Keratinocyte (primary cell): ENCODE measurements at regions not wholly inside any gene's neighbourhood (a gene's known extent, or its start where the extent isn't known, plus 50 kb on each side); places are given as distances from the start of the nearest gene placed in this dataset.

ENCODE experiments used
- DNase-seq: peaks from one replicate; pipeline ENCODE4 v3.0.0-alpha.2; 2011; ENCODE audit warnings: low read depth, missing footprints, low spot score
- FAIRE-seq: peaks from 2 replicates; lab custom pipeline; 2011; peaks lifted over from hg19 to GRCh38; lab: Jason Lieb, UNC
- H2AFZ ChIP-seq: 2 replicates; pipeline ENCODE4 v1.6.0; 2012; ENCODE audit warnings: low read length, control low read depth, inconsistent platforms; ENCODE audit not compliant: control insufficient read depth
- H3K27ac ChIP-seq: 2 replicates; pipeline ENCODE4 v1.5.1; 2011; ENCODE audit warnings: low read length; ENCODE audit not compliant: control insufficient read depth, insufficient read depth
- H3K27me3 ChIP-seq: 3 replicates; pipeline ENCODE4 v1.6.0; 2011; ENCODE audit warnings: low read length; ENCODE audit not compliant: control insufficient read depth, insufficient read depth; ENCODE audit errors: extremely low read depth
- H3K36me3 ChIP-seq, 2 experiments: 2 replicates in 1 of 2; 3 replicates in 1 of 2; pipeline ENCODE4 v1.5.1; 2011; ENCODE audit warnings: low read length in 2 of 2, mild to moderate bottlenecking in 1 of 2; ENCODE audit not compliant: control insufficient read depth in 2 of 2, insufficient read depth in 2 of 2; ENCODE audit errors: extremely low read depth in 1 of 2
- H3K4me1 ChIP-seq: 3 replicates; pipeline ENCODE4 v1.5.1; 2011; ENCODE audit warnings: low read length; ENCODE audit not compliant: control insufficient read depth, insufficient read depth; ENCODE audit errors: extremely low read depth
- H3K4me2 ChIP-seq: 3 replicates; pipeline ENCODE4 v1.6.0; 2011; ENCODE audit warnings: low read depth, low read length; ENCODE audit not compliant: control insufficient read depth, insufficient read depth; ENCODE audit errors: extremely low read depth
- H3K4me3 ChIP-seq, 3 experiments: fragments of 200-600 bp in 1 of 3; sonication (generic) in 1 of 3; 2 replicates in 2 of 3; 3 replicates in 1 of 3; pipeline ENCODE4 v1.5.1; 2011 to 2016; ENCODE audit warnings: low read length in 3 of 3, mild to moderate bottlenecking in 3 of 3, control low read depth in 2 of 3, inconsistent platforms in 1 of 3, low read depth in 1 of 3, mixed read lengths in 1 of 3, mixed run types in 1 of 3, moderate library complexity in 1 of 3; ENCODE audit not compliant: control insufficient read depth in 2 of 3, insufficient read depth in 2 of 3; ENCODE audit errors: extremely low read depth in 1 of 3
- H3K79me2 ChIP-seq: 2 replicates; pipeline ENCODE4 v1.6.0; 2012; ENCODE audit warnings: low read length; ENCODE audit not compliant: control insufficient read depth, insufficient read depth
- H3K9ac ChIP-seq: 3 replicates; pipeline ENCODE4 v1.6.0; 2011; ENCODE audit warnings: low read length; ENCODE audit not compliant: control insufficient read depth, insufficient read depth; ENCODE audit errors: extremely low read depth
- H3K9me1 ChIP-seq: 3 replicates; pipeline ENCODE4 v1.6.0; 2011; ENCODE audit warnings: low read length; ENCODE audit not compliant: control insufficient read depth, insufficient read depth; ENCODE audit errors: extremely low read depth
- H3K9me3 ChIP-seq: 2 replicates; pipeline ENCODE4 v1.5.1; 2012; ENCODE audit warnings: low read depth, low read length; ENCODE audit not compliant: control insufficient read depth
- H4K20me1 ChIP-seq: 3 replicates; pipeline ENCODE4 v1.6.0; 2011; ENCODE audit warnings: low read length; ENCODE audit not compliant: control insufficient read depth, insufficient read depth; ENCODE audit errors: extremely low read depth
- CTCF ChIP-seq, 3 experiments: IDR thresholded peaks in 1 of 3; conservative IDR thresholded peaks in 1 of 3; optimal IDR thresholded peaks in 1 of 3; 2 replicates in 2 of 3; 3 replicates in 1 of 3; pipeline versions ENCODE3 to v1.5.1; 2011; ENCODE audit warnings: low read length in 3 of 3, mild to moderate bottlenecking in 3 of 3, moderate library complexity in 2 of 3, control low read depth in 1 of 3, inconsistent platforms in 1 of 3; ENCODE audit not compliant: insufficient read depth in 2 of 3; ENCODE audit errors: extremely low read depth in 1 of 3
- EZH2 ChIP-seq: IDR thresholded peaks from one replicate; pipeline ENCODE4 v1.6.1; 2012; ENCODE audit warnings: inconsistent platforms, mild to moderate bottlenecking, low read length, moderate library complexity
- dilution Hi-C: fragments of 300-500 bp; cut with MboI; formaldehyde crosslinking; loops from one replicate; pipeline ENCODE4 v1.7.0; 2020; ENCODE audit warnings: low sequenced_read_pairs; ENCODE audit not compliant: extremely low pct_ligation_motif_present

GRCh38 chr18:73381699-73382036 lies 513.9 kb upstream of the NETO1 start:
- TF ChIP-seq EZH2 (no peak), CTCF (optimal IDR thresholded peaks at IDR 0.05 in 1 of 3, IDR thresholded peaks at IDR 0.05 in 1 of 3, conservative IDR thresholded peaks at IDR 0.05 in 1 of 3; ENCODE audit: extremely low read depth in 1 of 3, insufficient read depth in 2 of 3, low read length in 3 of 3) (no peak)
- Histone ChIP-seq H2AFZ (peak overlapping the region; percentile 66), H3K4me2 (peak overlapping the region; percentile 14), H3K36me3 (no peaks in the 10 kb centered on the region), H3K27me3 (no peaks in the 10 kb centered on the region), H3K4me3 (no peak overlapping the region), H3K9me3 (no peaks in the 10 kb centered on the region), H4K20me1 (no peaks in the 10 kb centered on the region), H3K79me2 (no peaks in the 10 kb centered on the region), H3K4me1 (peaks cover 10% of the 10 kb centered on the region), H3K9me1 (no peaks in the 10 kb centered on the region), H3K27ac (peak overlapping the region; percentile 12), H3K9ac (no peak overlapping the region)
- dilution Hi-C loops: no loop called here
- DNase-seq (no peak), FAIRE-seq (no peak)

- H3K4me3 ChIP-seq: no peak overlapping the region
- H3K27ac ChIP-seq: peak overlapping the region; percentile 12
- no peaks in the 10 kb centered on the region for H3K9me1 ChIP-seq
- peaks cover 10% of the 10 kb centered on the region for H3K4me1 ChIP-seq
- peak overlapping the region; percentile 66 for H2AFZ ChIP-seq
- H3K9ac ChIP-seq: no peak overlapping the region
- TF ChIP-seq EZH2 (no peak), CTCF (optimal IDR thresholded peaks at IDR 0.05 in 1 of 3, IDR thresholded peaks at IDR 0.05 in 1 of 3, conservative IDR thresholded peaks at IDR 0.05 in 1 of 3; ENCODE audit: extremely low read depth in 1 of 3, insufficient read depth in 2 of 3, low read length in 3 of 3) (no peak)
- no peaks in the 10 kb centered on the region for H3K79me2 ChIP-seq
- DNase-seq: no peak
- no peaks in the 10 kb centered on the region for H3K36me3 ChIP-seq
- H3K9me3 ChIP-seq: no peaks in the 10 kb centered on the region
- H4K20me1 ChIP-seq: no peaks in the 10 kb centered on the region
- dilution Hi-C loops: no loop called here
- no peak for FAIRE-seq
- no peaks in the 10 kb centered on the region for H3K27me3 ChIP-seq
- H3K4me2 ChIP-seq: peak overlapping the region; percentile 14
These were observed 513.4 kb upstream of the NETO1 start for GRCh38 chr18:73381016-73381698.
